Ishikawa (cell line): ENCODE measurements at regions not wholly inside any gene's neighbourhood (a gene's known extent, or its start where the extent isn't known, plus 50 kb on each side); places are given as distances from the start of the nearest gene placed in this dataset.

Experiments used
- CEBPB ChIP-seq: IDR thresholded peaks from 2 replicates; pipeline ENCODE4 v1.6.1; 2012
- CREB1 ChIP-seq: IDR thresholded peaks from 2 replicates; pipeline ENCODE4 v1.6.1; 2012; ENCODE audit warnings: low read depth
- EGR1 ChIP-seq: IDR thresholded peaks from 2 replicates; pipeline ENCODE4 v1.6.1; 2012
- EP300 ChIP-seq: IDR thresholded peaks from 2 replicates; pipeline ENCODE4 v1.6.1; 2012; ENCODE audit warnings: borderline replicate concordance
- FOXM1 ChIP-seq: IDR thresholded peaks from 2 replicates; pipeline ENCODE4 v1.6.1; 2012; ENCODE audit warnings: low read depth, borderline replicate concordance
- NFIC ChIP-seq: IDR thresholded peaks from 2 replicates; pipeline ENCODE4 v1.6.1; 2012
- RAD21 ChIP-seq: IDR thresholded peaks from 2 replicates; pipeline ENCODE4 v1.6.1; 2012; ENCODE audit warnings: low read depth
- REST ChIP-seq: IDR thresholded peaks from 2 replicates; pipeline ENCODE4 v1.6.1; 2012; ENCODE audit warnings: low read depth, mild to moderate bottlenecking
- TAF1 ChIP-seq: IDR thresholded peaks from 2 replicates; pipeline ENCODE4 v1.6.1; 2012; ENCODE audit warnings: low read depth, mild to moderate bottlenecking
- TCF12 ChIP-seq: IDR thresholded peaks from 2 replicates; pipeline ENCODE4 v1.6.1; 2012; ENCODE audit warnings: low read depth
- TEAD4 ChIP-seq: IDR thresholded peaks from 2 replicates; pipeline ENCODE4 v1.6.1; 2012
- USF1 ChIP-seq: IDR thresholded peaks from 2 replicates; pipeline ENCODE4 v1.6.1; 2012
- YY1 ChIP-seq: IDR thresholded peaks from 2 replicates; pipeline ENCODE4 v1.6.1; 2012; ENCODE audit warnings: low read depth
- ZBTB7A ChIP-seq: IDR thresholded peaks from 2 replicates; pipeline ENCODE4 v1.6.1; 2012; ENCODE audit warnings: low read depth
- TF ChIP-seq, protein P1 (sequence below): IDR thresholded peaks from 2 replicates; pipeline ENCODE4 v1.6.1; 2012

DNA sequence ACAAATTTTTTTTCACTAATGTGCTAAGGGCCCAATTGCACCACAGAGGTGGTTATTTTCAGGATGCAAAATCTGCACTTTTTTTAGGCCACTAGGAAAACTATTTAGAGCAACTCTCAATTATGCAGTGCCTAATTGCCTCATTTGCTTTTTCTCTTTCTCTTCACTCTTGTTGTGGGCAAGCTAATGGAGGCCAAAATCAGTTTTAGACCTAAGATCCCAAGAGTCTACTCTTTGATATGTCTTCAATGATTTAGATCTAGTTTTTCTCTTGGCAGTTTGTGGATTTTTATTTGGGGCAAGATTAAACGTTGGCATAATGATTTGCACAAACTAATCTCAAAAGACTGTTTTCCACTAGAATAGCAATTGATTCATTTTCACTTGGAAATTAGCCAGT, 1996.9 kb downstream of the LRRC4C start:
- no peak for TF ChIP-seq TCF12
- no peak for TF ChIP-seq RAD21
- no peak for TF ChIP-seq REST
- TF ChIP-seq FOXM1 = no peak
- no peak for TF ChIP-seq EP300
- no peak for TF ChIP-seq TEAD4
- TF ChIP-seq, protein P1, sequence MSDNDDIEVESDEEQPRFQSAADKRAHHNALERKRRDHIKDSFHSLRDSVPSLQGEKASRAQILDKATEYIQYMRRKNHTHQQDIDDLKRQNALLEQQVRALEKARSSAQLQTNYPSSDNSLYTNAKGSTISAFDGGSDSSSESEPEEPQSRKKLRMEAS = no peak
- no peak for TF ChIP-seq NFIC
- TF ChIP-seq YY1 = no peak
- TF ChIP-seq TAF1 = no peak
- TF ChIP-seq ZBTB7A = no peak
- no peak for TF ChIP-seq CREB1
- TF ChIP-seq USF1 = no peak

DNA sequence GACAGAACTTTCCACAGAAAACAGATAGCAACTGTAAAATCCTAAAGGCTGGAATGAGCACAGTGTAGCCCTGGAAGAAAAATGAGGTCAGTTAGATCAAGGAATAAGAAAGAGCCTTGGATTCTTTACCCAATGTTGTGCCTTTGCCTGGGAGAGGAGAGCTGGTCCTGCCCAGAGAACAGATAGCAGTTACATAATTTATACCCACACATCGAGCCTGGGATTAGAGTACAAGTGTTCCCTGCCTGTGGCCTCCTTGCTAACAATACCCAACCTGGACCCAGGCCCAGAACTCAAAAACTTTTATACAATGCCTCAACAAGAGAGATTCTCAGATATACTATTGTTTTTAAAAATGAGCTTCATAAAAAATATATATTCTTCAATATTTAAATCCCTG, 1998.4 kb downstream of the LRRC4C start:
- no peak for TF ChIP-seq TAF1
- TF ChIP-seq CEBPB = no peak
- TF ChIP-seq, protein P1 = no peak
- TF ChIP-seq EP300 = no peak
- no peak for TF ChIP-seq CREB1
- no peak for TF ChIP-seq EGR1
- no peak for TF ChIP-seq ZBTB7A
- no peak for TF ChIP-seq FOXM1
- TF ChIP-seq TCF12 = no peak
- TF ChIP-seq REST = no peak
- no peak for TF ChIP-seq RAD21
- TF ChIP-seq USF1 = no peak
- TF ChIP-seq NFIC = no peak

- TF ChIP-seq CREB1 (no peak), YY1 (no peak), NFIC (no peak), ZBTB7A (no peak), EGR1 (no peak), TEAD4 (no peak), FOXM1 (no peak), RAD21 (no peak), REST (no peak), TAF1 (no peak), TCF12 (no peak), CEBPB (no peak), USF1 (no peak), EP300 (no peak)
- TF ChIP-seq, protein P1 = no peak
Observed at GRCh38 chr11:39459606-39460005, 1999.8 kb downstream of the LRRC4C start.

- TF ChIP-seq CREB1 (no peak), TCF12 (no peak), NFIC (no peak), YY1 (no peak), TEAD4 (no peak), EP300 (no peak), USF1 (no peak)
Observed at GRCh38 chr11:39458481-39458880, 2001.0 kb downstream of the LRRC4C start.
